GM19468 (cell line): ENCODE measurements at regions not wholly inside any gene's neighbourhood (a gene's known extent, or its start where the extent isn't known, plus 50 kb on each side); places are given as distances from the start of the nearest gene placed in this dataset.

Source experiments
- ATAC-seq: cut with Tn5 transposase; IDR thresholded peaks from one replicate; pipeline ENCODE4 v1.9.1; 2021; ENCODE audit warnings: mild to moderate bottlenecking, moderate library complexity, moderate number of reproducible peaks; ENCODE audit not compliant: unreplicated experiment; ENCODE audit errors: extremely low read depth

DNA sequence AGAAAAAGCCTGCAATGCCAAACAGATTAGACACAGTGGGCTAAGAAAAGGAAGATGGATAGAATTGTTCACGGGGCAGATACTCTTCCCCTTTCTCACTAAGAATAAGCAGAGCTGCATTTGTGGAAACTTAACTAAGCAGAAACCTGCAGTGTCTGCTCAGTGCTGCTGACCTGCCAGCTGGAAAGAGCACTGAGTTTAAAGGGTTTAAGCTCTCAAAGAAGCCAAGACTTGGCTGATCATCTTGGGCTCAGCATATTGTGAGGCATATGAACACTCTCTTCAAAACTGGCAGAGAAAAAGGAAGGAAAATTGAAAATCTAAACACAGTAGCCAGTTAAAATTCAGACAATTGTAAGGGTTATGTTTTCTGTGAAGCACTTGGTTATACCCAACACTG is 711.1 kb upstream of the EPHA7 start:
- ATAC-seq = no peak

GRCh38 chr6:94129926-94130325 is 710.6 kb upstream of the EPHA7 start:
- no peak for ATAC-seq

GRCh38 chr6:94127716-94128115 is 708.4 kb upstream of the EPHA7 start:
- ATAC-seq = no peak

DNA sequence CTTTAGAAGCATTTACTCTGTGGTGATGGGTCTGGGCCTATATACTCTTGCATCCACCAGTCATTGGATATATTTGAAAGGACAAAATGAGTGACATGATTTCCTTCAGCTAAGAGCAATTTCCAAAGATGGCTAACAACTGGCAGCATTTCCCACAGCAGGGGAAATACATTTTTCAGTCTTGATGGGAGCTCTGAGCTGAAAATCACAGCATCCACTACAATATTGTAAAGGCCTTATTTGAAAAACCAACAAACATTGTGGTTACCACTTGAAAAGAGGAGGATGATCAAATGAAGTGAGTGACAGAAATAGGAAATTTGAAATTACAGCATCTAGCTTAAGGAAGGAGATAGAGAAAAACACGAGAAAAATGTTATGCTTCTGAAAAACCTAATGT is 705.0 kb upstream of the EPHA7 start:
- no peak for ATAC-seq

GRCh38 chr6:94121094-94121493 is 701.7 kb upstream of the EPHA7 start:
- no peak for ATAC-seq

DNA sequence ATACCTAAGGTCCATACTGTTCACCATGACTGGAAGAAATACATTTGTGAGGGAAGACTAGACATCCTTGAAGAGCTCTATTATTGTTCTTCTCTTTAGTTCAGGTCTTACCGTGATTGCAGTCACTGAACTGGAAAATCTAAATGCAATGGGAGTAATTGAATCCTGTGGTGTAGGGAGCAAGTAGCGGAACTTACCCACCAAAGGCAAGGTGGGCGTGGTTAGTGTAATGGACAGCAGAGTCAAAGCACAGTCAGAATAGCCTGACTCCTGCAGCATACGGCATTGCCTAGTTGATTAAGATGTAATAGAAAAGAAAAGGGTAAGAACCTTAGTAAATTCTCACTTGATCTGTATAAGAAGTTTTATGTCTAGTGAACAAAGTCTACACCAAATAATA is 679.7 kb upstream of the EPHA7 start:
- no peak for ATAC-seq

DNA sequence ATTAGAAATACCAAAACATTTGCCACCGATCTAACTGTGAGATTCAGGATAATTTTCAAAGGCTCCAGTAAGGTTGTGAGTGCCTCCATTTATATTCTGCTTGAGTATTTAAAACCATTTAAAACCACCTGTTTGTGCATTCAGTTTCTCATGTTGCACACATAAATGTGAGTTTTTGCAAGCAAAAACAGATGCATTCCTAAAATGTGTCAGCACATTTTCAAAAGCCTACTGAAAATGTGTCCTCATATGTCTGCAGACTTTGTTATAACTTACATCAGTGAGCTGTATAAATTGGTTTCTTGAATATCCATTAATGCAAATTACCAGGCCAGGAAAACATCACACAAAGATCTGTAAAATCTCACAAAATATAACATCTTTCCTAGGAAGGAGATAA is 676.6 kb upstream of the EPHA7 start:
- no peak for ATAC-seq

DNA sequence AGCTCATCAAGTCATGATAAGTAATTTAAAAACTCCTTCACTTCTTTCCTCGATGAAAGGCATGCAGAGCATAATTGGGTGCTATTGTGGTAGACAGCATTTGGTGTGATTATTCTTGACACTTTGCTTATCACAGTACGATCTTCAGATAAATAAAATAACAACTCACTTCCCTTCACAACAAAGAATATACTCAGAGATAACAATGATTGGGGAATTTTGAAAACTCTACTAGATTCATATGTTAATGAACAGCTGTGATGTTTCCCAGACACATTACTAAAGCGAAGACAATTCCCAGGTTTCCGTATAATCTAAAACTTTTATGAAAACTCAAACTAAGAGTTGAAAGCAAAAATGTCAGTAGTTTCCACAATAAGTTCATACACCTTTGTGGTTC is 670.6 kb upstream of the EPHA7 start:
- ATAC-seq = no peak

DNA sequence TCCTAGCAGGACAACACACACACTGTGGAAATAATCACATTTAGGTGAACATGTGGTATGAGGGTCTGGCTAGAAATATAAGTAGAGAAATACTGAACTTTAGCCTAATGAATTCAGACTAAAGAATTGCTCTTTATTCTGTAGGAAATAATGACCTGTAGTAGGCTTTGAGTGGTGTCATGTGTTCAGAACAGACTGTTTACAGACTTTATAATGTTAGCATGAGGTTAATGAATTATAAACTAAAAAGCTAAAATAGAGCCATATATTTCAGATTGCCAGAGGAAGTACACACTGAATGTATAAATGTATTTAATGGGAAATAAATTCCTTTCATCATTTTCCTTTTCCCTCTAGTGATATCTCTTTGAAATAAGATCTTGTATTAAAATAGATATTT is 669.5 kb upstream of the EPHA7 start:
- no peak for ATAC-seq

DNA sequence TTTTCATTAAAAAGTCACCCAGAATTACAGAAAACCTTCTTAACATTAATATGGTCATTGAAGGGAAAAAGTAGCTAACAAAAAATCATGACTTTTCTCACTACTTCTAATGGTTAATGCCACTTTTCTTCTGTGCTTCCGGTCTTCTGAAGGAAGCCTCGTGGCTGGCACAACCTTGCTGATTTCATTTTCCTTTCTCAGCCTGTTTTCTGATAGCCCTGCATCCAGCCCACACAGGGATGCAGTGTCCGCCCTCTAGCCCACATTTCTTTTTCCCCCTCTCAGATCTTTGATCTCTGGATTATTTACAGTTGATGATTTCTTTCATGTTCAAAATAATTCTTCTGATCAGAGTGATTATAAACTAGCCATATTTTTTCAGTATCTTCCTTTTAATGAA is 655.4 kb upstream of the EPHA7 start:
- no peak for ATAC-seq

- no peak for ATAC-seq
These were observed 652.5 kb upstream of the EPHA7 start for GRCh38 chr6:94071835-94072234.

DNA sequence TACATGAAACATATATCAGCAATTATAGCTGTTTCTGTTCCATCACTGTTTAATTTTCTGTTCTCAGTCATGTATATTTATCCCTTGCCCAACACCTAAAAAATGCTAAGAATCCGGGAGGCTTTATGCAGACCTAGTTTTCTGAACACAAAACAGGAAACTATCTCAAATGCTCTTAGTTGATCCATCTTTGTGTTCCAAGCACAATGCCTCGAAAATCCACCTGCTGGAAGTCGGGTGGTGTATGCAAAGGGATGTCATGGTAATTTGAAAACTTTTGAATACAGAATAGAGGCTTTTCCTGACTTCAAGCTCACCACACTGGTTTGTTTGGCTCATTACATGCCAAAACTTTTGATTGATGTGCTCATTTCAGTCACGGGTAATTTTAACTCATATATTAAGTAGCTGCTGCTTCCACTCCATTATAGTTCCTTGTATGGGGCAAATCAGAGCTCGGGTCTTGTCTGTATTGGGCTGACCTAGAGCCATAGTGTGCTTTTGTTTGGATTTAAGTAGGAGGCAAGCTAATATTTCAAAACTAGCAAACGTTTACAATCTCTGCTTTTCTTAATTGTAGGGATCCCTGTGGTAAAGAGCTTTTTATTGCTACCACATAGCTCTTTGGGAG is 646.5 kb upstream of the EPHA7 start:
- no peak for ATAC-seq

DNA sequence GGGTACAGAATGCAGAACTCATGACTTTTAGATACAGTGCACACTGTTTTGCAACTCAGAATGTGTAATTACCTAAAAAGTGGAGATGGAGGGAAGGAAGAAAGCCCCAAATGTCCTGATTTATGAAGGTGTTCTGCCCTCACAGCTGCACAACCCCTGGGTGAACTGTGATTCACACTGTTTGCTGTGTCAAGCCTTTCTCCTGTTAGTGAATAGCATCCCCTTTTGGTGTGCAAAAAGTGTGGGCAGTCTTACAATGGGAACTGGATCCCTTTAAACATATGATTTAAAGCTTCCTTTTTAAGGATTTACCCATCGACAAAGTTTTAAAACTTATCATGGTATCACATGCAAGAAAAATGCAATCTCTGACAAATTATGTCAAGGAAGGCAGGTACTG is 633.4 kb upstream of the EPHA7 start:
- ATAC-seq = no peak

DNA sequence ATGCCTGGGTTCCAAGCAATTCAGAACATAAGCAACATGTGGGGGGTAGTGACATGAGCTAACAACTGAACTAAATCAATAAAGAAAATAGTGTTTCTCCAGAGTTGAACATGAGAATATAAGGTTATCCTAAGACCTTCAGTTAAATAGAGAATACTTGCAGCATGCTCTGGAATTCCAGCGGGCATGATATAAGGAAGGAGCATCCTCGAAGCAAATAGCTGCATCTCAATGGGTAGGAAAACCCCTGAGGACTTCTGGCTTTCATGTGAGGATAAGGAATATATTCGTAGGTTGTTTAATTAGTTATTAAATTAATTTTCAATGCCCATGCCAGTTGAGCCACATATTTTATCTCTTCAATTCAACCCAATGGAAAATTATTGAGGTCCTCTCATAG is 631.2 kb upstream of the EPHA7 start:
- no peak for ATAC-seq

DNA sequence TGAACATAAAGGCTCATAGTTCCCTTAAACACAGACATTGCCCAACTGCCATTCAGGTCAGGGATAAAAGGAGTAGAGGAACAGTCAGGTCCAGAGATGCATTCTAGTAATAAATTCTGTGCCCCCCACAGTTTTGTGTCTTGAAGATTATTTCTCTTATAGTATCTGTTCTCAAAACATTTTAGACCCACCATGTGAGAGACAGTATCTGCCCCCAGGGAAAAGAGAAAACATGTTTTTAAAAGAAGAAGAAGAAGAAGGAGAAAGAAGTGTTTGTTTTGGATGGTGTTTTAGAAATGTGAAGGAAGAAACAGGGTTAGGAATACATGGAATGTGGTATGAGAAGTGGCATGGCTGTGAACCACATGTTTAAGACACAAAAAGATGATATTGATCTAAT is 629.6 kb upstream of the EPHA7 start:
- ATAC-seq = no peak

GRCh38 chr6:94045099-94045829 is 625.9 kb upstream of the EPHA7 start:
- ATAC-seq = no peak

DNA sequence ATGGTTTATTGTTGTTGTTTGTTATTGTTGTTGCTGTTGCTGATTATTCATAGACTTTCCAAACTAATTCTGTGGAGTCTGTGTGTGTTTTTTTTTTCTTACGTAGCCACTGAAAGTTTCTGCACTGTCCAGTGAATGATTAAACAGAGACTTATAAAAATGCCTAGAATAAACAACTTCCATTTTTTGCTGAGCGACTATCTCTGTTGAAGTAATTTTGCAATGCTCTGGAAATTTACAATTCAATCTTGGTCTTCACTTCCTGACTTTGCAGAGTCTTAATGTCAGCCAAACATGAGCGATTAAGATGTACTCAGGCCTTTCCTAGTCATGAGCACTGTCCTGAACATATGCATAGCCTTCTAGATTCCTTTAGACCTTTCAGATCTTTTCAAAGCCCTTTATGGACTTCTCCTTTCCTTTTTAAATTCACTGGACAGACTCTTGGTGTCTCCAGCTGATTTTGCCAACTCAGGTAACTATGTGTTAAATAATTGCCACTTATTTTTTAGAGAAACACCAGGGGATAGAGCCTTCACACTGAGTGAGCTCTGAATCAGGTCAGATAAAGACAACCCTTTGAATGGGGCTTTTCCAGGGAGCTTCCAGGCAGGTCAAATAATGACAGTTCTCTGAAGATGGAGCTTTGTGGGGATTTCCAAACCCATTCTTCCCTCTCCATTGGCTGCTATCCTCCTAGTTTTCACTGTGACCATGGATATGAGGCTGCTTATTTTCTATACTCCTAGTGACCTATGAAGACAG is 622.8 kb upstream of the EPHA7 start:
- ATAC-seq = no peak

DNA sequence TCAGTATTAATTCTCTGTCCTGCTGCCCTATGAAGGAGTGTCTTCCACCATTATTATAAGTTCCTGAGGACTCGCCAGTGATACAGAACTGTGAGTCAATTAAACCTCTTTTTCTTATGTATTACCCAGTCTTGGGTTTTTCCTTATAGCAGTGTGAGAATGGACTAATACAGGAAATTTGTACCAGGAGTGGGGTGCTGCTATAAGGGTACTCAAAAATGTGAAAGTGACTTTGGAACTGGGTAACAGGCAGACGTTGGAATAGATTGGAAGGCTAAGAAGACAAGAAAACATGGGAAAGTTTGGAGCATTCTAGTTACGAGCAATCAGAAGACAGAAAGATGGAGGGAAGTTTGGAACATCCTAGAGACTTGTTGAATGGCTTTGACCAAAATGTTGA is 616.7 kb upstream of the EPHA7 start:
- ATAC-seq = no peak

- no peak for ATAC-seq
These were observed 608.0 kb upstream of the EPHA7 start for GRCh38 chr6:94027374-94027773.

DNA sequence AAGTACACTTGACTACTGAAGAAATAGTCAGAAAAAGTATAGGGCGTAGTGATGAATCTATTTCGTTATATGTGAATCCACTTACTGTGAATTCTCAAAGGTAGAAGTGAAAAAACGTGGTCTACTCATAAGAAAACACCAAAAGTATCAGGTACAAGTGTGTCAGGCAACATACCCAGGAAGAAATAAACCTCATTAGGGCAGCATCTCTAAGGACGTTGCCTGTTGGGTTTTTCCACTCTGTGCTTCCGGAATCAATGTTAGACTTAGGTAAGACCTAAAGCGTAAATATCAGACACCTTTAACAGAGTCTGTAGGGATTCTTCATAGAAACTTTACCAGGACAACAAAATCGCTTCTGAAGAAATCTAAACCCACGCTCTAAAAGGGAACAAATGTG is 607.2 kb upstream of the EPHA7 start:
- no peak for ATAC-seq

DNA sequence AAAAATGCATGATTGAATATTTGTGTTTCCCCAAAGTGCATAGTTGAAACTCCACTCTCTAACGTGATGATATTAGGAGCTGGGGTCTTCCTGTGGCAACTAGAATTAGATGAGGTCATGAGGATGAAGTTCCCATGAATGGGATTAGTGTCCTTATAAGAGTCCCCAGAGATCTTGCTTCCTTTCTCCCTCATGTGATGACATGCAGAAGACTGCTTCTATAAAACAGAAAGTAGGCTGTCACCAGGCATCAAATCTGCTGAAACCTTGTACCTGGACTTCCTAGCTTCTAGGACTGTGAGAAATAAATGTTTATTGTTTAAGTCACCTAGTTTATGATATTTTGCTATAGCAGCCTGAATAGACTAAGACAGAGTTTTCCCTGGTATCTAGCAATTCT is 586.5 kb upstream of the EPHA7 start:
- no peak for ATAC-seq

DNA sequence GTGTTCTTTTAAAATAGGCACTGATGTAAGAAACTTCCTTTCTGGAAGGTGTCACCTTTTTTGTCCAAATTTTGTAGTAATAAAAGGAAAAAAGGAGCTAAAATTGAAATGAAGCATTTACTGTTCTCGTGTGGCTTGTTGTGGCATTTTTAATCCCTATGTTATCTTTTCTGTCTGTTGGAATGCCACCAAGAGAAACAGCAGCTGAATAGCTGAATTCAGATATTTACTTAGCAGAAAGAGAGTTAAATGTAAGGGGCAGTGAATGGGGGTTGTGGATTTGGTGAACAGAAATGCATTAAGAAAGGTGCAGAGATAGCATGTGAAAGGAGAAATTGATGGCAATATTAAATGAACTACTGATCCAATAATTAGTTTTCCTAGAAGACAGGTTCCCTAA is 573.6 kb upstream of the EPHA7 start:
- ATAC-seq = no peak
